ENCODE measurements at regions not wholly inside any gene's neighbourhood (a gene's known extent, or its start where the extent isn't known, plus 50 kb on each side); places are given as distances from the start of the nearest gene placed in this dataset.

GRCh38 chr14:104288272-104288671 is 149.9 kb downstream of the KIF26A start:
- TF ChIP-seq CTCF (IDR thresholded peaks at IDR 0.05) (no peak), CEBPB (IDR thresholded peaks at IDR 0.05) (no peak), EP300 (IDR thresholded peaks at IDR 0.05) (no peak), REST (IDR thresholded peaks at IDR 0.05) (no peak), NR3C1 (IDR thresholded peaks at IDR 0.05) (no peak), USF2 (IDR thresholded peaks at IDR 0.05) (no peak), MAX (IDR thresholded peaks at IDR 0.05) (no peak), ZC3H11A (IDR thresholded peaks at IDR 0.05) (no peak), ELK1 (IDR thresholded peaks at IDR 0.05; ENCODE audit: low read depth, low read length) (no peak), HEYL (CRISPR knock-in tag; IDR thresholded peaks at IDR 0.05) (no peak)

All from A549 (cell line).